ENCODE measurements at regions not wholly inside any gene's neighbourhood (a gene's known extent, or its start where the extent isn't known, plus 50 kb on each side); places are given as distances from the start of the nearest gene placed in this dataset.

GRCh38 chr18:51891876-51892275 lies 448.1 kb upstream of the DCC start:
- no peak for DNase-seq (ENCODE audit: extremely low read depth, low read depth)

- no peak for DNase-seq (ENCODE audit: extremely low read depth, low read depth)
Measured at GRCh38 chr18:51897884-51898283, 442.1 kb upstream of the DCC start.

- no peak for DNase-seq (ENCODE audit: extremely low read depth, low read depth)
Measured at GRCh38 chr18:51907687-51908597, 432.1 kb upstream of the DCC start.

- no peak for DNase-seq (ENCODE audit: extremely low read depth, low read depth)
Measured at GRCh38 chr18:51908598-51908944, 431.4 kb upstream of the DCC start.

DNA sequence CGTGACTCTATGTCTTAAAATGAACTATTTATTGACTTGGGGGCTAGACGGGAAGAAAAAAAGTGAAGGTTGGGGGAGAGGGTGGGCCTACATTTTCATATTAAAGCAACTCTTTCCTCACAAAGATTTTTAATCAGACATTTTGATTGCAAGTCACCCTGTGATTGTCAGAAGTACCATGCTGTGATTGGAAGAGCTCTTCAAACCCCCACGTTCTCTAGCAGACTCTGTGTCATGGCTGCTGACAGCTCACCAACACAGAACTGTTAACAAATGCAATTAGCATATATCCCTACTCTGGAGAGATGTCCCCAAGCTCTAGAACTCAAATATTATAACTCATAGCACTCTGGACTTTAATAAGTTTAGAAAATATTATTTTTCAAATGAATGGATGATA lies 428.4 kb upstream of the DCC start:
- DNase-seq (ENCODE audit: extremely low read depth, low read depth): no peak

DNA sequence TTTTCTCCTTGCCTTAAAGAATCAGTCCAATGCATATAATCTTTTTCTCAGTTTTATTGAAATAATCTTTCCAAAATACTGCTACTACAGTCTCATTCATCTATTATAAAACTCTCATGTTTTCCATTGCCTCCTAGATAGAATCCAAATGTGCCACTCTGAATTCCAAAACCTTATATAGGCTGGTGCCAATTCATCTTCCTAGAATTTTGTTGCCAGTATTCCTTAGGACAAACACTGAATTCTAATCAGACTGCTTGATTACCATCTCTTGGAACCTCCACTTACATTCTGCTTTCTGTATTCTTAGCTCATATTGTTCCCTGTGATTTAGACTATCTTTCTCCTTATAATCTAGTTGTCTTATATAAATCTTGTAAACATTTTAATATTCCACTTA lies 427.6 kb upstream of the DCC start:
- DNase-seq (ENCODE audit: extremely low read depth, low read depth): no peak

GRCh38 chr18:51915176-51915575 lies 424.8 kb upstream of the DCC start:
- DNase-seq (ENCODE audit: extremely low read depth, low read depth): no peak

- no peak for DNase-seq (ENCODE audit: extremely low read depth, low read depth)
Measured at GRCh38 chr18:51921862-51922261, 418.1 kb upstream of the DCC start.

GRCh38 chr18:51933903-51934302 lies 406.1 kb upstream of the DCC start:
- DNase-seq (ENCODE audit: extremely low read depth, low read depth): no peak

GRCh38 chr18:51936115-51936514 lies 403.9 kb upstream of the DCC start:
- DNase-seq (ENCODE audit: extremely low read depth, low read depth): no peak

GRCh38 chr18:51941999-51942398 lies 398.0 kb upstream of the DCC start:
- no peak for DNase-seq (ENCODE audit: extremely low read depth, low read depth)

DNA sequence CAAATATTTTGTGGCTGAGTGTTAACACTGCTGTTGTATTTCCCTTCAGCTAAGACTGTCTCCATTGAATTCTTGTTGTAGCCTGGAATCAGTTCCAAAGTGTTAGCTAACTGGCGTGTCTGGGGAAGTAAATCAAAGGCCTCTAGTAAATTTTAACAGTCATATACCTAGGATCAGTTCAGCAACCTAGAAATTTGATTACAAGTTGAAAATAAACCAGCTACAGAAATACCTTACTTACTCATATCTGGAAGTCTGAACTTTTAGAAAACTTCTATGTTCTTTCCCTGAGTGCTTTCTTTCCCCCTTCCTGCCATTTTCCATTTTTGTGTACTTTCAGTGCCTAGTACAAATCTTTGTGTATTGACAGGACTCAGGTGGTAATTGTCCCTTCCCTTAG lies 396.7 kb upstream of the DCC start:
- no peak for DNase-seq (ENCODE audit: extremely low read depth, low read depth)

DNA sequence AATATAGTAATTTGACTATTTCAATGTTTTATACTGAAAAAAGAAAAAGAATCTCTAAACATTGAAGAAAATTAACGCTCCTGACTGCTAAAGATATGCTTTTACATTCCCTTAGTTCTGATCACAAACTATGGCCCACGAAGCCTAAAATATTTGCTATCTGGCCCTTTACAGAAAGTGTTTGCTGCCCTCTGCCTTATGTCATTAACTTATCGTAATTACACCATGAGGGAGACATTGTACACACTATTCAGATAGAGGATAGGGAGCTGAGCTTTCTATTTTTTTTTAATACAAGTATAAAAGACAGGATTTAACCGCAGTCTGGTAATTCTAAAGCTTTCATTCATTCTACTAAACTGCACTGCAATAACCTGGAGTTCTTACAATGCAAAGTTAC lies 393.1 kb upstream of the DCC start:
- no peak for DNase-seq (ENCODE audit: extremely low read depth, low read depth)

DNA sequence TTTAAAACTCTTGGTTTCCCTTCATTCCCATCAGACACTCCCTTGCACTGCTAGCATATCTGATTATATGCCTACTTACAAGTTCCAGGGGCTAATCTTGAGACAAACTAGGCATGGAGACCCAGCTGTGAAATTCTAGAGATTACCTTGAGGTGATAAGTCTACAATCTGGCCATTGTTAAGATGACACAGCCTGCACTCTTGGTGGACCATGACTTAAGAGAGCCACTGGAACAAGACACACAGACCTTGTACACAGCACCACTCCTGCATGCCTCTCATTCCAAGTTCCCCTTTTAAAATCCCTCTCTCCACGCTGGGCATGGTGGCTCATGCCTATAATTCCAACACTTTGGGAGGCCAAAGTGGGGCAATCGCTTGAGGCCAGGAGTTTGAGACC lies 387.2 kb upstream of the DCC start:
- DNase-seq (ENCODE audit: extremely low read depth, low read depth): no peak

- no peak for DNase-seq (ENCODE audit: extremely low read depth, low read depth)
Measured at GRCh38 chr18:51953521-51953920, 386.5 kb upstream of the DCC start.

GRCh38 chr18:51955136-51955535 lies 384.9 kb upstream of the DCC start:
- no peak for DNase-seq (ENCODE audit: extremely low read depth, low read depth)

- DNase-seq (ENCODE audit: extremely low read depth, low read depth): no peak
Measured at GRCh38 chr18:51957001-51957400, 383.0 kb upstream of the DCC start.

DNA sequence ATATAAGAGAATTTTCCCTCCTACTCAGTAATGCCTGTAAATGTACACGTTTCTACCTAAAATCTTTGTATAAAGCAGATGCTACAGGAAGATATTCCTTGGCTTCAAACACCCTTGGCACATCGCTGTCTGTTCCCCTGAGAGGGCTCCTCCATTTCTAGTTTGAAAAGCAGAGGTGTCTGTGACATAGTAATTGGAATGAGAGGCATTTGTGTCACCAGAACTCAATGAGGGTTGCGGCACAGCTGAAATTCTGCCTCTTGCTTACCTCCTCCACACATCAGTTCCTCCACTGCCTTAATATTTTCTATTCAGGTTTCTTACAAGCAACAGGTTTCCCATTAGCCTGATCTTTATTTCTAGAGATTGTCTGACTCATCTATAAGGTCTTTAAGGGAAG lies 359.9 kb upstream of the DCC start:
- no peak for DNase-seq (ENCODE audit: extremely low read depth, low read depth)

DNA sequence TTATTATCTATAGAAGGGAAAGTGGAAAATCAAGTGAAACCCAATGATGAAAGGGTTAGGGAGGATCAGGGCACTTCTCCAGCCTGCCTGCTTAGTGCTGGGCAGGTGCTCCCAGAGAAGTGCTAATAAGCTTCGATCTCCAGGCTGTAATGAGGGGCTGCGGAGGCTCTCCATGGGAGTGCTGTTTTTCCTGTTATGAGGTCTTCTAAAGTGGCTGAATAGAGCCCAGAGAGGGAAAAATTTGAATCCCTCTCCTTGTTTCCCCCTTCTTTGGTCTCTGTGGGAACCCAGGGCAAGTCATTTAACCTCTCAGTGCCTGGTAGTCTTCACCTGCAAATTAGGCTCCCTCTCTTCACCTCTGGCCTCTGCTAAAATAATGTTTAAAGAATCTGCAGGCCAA lies 351.7 kb upstream of the DCC start:
- no peak for DNase-seq (ENCODE audit: extremely low read depth, low read depth)

DNA sequence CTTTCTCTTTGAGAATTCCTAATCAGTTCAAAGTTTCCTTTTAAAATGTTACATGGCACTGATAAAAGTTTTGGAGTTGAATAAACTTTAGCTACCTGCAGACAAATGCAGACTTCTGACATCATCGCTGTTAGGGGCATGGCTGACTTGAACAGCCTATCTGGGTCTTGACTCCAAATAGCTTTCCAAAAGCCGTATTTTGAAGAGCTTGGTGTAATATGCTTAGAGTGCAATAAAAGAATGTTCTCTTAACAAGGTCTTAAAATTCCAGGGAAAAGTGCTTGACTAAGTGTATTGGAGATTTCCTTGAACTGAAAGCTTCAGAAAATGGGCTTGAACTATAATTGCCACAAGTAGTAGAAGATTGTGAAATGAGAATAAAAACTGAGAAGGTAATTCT lies 342.9 kb upstream of the DCC start:
- DNase-seq (ENCODE audit: extremely low read depth, low read depth): no peak

DNA sequence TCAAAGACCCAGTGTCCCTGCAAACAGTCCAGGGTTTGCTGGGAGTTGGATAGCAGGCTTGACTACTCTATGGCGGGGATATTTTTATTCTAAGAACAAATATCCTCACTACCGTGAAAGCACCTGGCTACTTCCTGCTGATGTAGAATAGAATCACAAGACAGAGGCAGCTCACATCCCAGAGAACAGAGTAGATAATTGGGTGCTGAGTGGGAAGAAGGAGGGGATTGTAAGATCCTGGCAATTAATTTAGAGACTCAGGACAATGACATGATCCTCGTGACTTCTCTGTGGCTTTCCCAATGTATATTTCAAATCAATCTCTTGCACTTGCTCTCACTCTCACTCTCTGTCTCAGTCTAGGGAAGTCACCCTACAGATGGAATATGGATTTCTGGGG lies 341.9 kb upstream of the DCC start:
- DNase-seq (ENCODE audit: extremely low read depth, low read depth): no peak

DNA sequence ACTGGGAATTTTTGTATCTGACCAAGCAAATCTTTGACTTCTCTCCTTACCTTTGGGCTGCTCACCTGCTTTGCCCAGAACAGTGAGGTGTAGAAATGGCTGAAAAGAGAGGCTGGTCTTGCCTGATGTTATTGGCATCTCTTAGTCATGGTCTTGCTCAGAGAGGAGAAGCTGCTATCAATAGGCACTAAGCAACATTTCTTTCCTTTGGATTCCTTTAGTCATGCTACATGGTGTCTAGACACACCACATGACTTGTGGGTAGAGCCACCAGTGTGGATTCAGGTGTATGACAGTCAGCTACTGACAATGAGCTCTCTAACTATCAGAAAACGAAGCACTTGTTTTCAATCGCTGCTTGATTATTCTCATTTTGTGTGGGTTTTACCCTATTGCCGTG lies 341.3 kb upstream of the DCC start:
- no peak for DNase-seq (ENCODE audit: extremely low read depth, low read depth)

DNA sequence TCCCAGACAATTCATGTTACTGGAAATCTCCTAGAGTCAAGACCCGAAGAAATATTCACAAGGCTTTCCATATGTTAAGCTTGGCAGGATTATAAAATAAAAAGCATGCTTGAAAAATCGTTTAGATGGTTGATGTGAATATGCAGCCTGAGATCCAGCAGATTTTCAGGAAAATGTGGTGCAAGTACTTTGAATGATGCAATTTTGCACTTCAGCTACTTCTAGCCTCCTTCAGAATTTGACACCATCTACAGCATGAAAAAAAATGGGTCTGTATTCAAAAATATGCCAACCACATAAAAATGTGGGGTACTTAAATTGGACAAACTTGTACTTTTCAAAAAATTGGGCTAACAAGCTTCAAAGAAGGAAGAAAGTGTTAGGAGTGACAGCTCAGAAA lies 340.6 kb upstream of the DCC start:
- no peak for DNase-seq (ENCODE audit: extremely low read depth, low read depth)

Data from NCI-H460 (cell line).